ENCODE measurements at regions not wholly inside any gene's neighbourhood (a gene's known extent, or its start where the extent isn't known, plus 50 kb on each side); places are given as distances from the start of the nearest gene placed in this dataset.
"Not testable (repeated sequence)": the region's sequence is repeated elsewhere in the genome, so short reads cannot be mapped to it uniquely, and the experiment has no call there.

GRCh38 chr10:63675171-63675570 lies 154.0 kb downstream of the REEP3 start:
- no peak for DNase-seq

DNA sequence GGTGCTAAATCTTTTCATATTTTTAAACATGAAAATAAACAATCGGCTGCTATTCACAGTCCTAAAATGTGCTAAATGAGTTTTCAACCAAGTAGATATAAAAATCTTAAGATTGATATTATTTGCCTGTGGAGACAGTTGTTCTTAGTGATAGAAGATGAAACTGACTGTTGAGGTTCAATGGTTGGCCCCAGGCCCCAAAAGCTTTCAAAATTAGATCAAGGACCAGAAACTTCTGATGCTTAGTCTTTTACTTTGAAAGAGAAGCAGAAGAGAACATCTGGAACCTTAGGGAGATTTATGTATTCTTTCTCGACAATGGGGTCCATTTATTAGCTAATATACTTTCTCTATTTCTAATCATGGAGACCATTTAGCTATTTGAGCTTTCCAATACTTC lies 155.8 kb downstream of the REEP3 start:
- no peak for DNase-seq

DNA sequence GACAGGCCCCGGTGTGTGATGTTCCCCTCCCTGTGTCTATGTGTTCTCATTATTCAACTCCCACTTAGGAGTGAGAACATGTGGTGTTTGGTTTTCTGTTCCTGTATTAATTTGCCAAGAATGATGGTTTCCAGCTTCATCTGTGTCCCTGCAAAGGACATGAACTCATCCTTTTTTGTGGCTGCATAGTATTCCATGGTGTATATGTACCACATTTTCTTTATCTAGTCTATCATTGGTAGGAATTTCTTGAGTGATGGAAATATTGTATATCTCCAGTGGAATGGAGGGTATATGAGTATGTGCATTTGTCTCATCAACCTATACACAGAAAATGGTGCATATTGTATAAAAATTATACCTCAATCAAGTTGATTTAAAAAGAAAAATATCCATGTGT lies 159.3 kb downstream of the REEP3 start:
- DNase-seq, result not testable (repeated sequence)

- no peak for DNase-seq
Measured at GRCh38 chr10:63681993-63682697, 160.9 kb downstream of the REEP3 start.

- not testable (repeated sequence) for DNase-seq
Measured at GRCh38 chr10:63682698-63683052, 161.5 kb downstream of the REEP3 start.

DNA sequence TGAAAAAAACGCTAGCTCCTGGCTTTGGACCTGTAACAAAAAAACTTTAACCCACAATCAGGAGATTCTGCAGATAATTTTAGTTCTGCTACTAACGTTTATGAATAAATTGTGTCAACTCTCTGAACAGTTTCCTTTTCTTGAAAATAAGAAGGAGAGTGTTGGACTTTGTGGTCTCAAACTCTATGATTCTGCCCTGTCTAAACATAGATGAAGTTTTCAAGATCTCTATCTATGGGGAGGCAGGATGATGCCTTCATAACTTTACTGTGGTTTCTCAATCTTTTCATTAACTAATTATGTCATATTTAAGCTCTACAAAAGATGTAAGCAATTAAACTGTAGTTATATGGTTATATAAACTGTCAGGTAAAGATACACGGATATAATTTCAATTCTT lies 162.0 kb downstream of the REEP3 start:
- no peak for DNase-seq

- no peak for DNase-seq
Measured at GRCh38 chr10:63683686-63684085, 162.5 kb downstream of the REEP3 start.

DNA sequence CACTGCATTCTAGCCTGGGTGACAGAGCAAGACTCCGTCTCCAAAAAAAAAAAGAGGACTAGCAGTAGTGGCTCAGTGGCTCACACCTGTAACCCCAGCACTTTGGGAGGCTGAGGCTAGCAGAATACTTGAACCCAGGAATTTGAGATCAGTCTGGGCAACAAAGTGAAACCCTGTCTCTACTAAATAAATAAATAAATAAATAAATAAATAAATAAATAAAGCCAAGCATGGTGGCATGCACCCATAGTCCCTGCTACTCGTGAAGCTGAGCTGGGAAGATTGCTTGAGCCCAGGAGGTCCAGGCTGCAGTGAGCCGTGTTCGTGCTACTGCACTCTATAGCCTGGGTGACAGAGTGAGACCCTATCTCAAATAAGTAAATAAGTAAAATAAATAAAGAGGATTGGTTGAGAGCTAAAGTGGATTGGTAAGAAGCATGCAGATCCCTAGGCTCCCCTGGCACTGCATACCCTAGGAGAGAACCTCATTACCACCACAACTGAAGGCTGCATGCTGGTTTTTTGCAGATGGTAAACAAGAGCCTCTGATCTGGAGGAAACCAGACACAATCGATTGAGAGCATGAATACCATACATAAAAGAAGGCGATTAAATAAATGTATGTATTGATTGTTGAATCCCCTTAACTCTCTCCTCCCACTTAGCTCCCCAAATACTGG lies 163.2 kb downstream of the REEP3 start:
- DNase-seq, result no peak

DNA sequence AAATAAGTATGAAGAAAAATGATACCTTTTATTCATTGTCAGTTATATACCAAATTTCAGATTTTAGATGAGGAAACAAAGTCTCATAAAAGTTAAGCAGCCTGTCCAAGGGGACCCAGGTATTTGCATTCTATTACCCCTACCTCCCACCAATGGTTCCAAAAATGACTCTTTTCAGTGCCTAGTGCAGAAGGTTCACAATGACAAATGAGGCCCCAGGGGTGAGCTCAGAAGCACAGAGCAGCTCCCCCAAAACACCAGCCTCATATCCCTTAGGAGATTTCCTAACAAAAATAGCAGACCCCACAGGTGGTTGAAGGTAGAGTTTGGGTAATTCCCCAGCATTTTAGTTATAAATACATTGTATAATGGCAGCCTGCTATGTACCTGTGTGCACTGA lies 168.6 kb downstream of the REEP3 start:
- DNase-seq, result no peak

DNA sequence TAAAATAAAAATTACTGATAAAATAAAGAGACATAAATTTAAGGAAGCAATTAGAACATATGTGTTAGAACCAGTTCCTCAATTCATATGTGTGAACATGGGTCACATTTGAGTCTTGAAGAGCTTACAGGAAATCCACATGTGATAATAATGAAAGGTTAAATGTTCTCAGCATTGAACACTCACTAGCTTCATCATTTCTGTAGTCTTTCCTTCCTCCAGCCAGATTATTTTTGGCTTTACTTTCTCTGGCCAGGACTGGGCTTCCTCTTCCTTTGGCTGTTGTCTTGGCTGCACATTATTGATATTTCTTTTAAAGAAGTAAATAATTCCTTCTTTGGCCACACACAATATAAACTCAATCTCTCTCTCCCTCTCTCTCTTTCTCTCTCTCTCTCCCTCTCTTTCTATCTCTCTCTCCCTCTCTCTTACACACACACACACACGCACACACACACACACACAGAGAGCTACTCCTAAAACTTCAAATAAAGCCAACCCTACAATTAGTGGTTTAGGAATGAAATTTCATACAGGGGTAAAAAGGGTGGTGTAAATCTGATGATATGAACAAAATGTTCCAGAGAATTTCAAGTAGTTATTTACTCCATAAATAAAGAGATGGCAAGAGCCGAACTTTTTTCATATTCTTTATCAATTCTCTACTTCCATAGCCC lies 171.2 kb downstream of the REEP3 start:
- no peak for DNase-seq

- DNase-seq, result not testable (repeated sequence)
Measured at GRCh38 chr10:63693021-63693420, 171.8 kb downstream of the REEP3 start.

DNA sequence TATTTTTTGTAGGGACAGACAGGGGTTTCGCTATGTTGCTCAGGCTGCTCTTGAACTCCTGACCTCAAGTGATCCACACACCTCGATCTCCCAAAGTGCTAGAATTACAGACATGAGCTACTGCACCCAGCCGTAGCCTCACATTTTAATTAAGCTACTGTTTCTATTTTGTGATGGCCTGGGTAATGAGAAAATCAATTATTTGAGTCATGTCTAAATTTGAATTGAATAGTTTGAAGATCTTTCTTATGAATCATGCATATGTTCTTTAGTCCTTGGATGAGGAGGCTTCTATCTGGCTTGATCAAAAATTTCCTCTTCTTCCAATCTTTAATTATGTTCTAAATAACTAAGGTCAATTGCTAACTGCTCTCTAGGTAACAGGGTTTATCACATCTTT lies 175.0 kb downstream of the REEP3 start:
- DNase-seq, result no peak

DNA sequence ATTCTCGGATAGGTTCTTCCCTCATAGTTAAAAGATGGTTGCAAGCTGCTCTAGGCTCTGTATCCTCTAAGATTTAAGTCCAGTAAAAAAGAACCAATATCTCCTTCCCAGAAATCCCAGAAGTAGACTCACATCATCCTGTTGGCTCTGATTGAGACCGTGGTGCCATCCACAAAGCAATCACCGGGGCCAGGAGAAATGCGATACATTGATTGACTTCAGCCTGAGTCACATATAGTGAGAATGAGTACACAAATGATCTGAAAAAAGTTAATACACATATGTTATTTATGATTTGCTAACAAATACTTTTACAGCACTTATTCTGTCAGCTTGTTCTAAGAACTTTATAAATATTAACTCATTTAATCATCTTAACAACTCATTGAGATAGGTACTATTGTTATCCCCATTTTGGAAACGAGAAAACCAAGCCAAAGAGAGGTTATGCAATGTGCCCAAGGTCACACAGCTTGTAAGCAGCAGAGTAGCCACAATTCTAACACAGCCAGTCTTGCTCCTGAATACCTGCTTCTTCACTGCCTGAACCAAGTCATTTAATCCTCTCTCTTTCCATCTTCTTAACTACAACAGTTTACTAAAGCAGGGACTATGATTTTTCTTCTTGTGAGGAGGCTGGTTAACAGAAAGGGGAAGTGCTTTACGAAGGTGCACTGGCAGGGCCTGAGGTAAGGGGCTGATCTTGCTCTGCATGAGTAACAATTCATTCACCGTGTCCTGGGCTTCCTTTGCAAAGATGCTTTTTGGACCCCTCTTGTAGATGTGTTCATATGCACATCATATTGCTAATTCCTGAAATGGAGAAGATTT lies 177.0 kb downstream of the REEP3 start:
- no peak for DNase-seq

GRCh38 chr10:63698787-63699150 lies 177.6 kb downstream of the REEP3 start:
- DNase-seq, result no peak

DNA sequence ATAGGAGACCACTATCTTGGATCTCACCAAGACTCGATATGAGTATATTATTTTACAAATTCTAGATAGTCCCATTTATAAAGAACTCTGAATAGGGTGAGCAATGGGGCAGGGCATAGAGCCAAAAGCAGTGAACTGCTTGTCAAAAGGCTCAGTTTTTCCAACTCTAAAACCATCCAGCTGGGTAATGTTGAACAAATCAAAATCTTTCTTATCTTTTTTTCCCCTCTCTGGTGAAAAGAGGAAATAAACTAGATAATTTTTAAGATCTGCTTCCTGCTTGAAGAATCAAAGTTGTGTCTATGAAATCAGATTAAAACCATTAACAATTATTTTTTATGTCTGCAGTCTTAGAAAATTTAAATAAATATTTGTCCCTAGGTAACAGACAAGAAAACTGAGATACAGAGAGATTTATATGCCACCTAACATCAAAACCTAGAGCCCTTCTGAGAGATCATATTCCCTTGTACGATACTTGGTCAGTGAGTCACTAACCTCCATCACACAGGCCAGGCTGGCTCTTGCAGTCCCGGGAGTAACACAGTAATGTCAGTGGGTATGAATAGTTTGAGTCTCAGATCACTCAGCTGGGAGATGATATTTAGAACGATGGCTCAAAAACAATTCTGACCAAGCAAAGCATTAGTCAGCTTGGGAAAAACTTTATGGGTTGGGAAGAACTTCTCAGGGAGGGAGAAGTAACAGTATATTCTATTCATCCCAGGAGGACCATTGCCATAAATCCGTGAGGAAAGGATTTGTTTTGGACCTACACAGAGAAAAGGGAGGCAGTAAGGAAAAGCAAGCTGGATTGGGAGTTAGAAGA lies 178.8 kb downstream of the REEP3 start:
- DNase-seq, result no peak

DNA sequence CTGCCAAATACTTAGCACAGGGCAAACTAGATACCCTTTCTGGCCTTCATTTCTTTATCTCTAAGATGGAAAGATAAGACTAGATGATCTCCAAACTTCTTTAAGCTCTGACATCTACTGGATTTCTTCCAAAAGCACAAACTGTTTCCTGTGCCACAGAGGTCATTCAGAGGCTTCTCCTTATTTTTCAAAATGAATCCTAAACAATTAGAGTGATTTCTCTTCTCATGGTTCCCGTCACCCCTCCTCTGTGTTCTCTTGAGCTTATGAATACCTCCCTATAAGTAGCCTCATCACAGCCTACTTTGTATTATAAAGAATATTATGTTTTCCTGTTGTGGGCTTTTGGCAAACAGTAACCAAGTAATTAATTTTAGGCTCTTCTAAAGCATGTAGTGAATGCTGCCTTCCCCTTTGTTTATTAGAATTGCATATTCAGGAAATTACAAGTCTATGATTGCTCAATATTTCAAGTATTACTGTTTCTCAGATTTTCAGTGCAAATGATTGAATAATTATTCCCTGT lies 179.5 kb downstream of the REEP3 start:
- no peak for DNase-seq

DNA sequence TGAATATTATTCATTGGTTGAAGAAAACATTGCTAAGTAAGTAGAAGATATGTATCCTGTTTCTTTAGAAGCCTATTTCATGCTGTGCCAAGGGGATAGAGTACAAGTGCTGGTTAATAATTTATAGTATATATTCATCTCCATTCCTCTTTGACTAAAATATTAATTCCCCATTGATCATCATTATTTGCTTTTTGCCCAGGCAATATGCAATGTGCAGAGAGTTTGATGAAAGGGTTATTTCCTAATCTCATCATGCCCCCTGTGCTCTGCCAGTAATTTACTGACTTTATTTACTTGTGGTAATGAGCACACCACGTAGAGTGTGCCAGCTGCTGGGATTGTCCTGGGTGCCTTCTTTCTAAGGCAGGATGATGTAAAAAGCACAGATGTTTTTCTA lies 180.9 kb downstream of the REEP3 start:
- no peak for DNase-seq

DNA sequence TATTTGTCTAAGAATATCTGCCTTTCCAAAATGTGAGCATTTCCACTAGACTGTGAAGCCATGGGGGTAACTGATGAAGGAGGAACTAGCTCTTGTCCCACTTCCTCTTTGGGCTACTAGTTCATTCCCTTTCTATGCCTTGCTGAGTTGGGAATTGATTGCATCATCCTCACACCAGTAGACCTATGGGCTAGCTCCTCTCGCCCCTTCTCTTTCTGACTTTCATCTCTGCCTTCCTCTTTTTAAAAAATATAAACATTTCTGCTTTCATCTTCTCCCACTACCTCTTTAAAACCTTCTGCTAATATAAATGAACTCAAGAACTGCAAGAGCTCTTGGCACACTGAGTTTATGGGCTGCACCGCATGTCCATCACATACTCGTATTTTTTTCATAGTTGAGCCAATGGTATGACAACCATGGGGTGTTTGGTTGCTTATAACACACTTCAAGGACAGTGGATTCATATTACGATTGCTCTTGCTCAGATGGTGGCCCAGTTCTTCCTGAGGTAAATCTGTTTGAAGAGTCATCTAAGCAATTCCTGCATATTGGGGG lies 182.0 kb downstream of the REEP3 start:
- no peak for DNase-seq

GRCh38 chr10:63703740-63704345 lies 182.6 kb downstream of the REEP3 start:
- DNase-seq, result no peak

- DNase-seq, result no peak
Measured at GRCh38 chr10:63707254-63707910, 186.2 kb downstream of the REEP3 start.

DNA sequence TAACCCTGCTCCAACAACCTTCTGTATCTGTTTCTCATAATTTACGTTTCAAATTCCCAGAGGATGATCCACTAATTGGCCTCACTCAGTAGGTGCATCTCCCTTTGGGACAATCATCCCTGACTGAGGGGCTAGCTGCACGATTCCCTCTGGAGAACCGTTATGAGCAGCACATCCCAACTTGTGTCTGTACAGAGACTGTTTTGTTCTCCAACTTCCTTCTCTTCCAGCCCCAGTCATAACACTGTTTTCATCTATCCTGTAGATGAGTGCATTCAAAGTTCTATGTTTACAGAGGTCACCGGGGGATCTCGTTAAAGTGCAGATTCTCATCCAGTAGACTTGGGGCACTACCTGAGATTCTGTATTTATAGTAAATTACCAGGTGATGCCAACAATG lies 187.2 kb downstream of the REEP3 start:
- DNase-seq, result no peak

Measured in NCI-H82 (cell line).